HG03175 (cell line): ENCODE measurements at regions not wholly inside any gene's neighbourhood (a gene's known extent, or its start where the extent isn't known, plus 50 kb on each side); places are given as distances from the start of the nearest gene placed in this dataset.
"Not testable (repeated sequence)": the region's sequence is repeated elsewhere in the genome, so short reads cannot be mapped to it uniquely, and the experiment has no call there.

Experiments
- ATAC-seq: cut with Tn5 transposase; IDR thresholded peaks from one replicate; pipeline ENCODE4 v1.9.1; 2021; ENCODE audit warnings: mild to moderate bottlenecking, moderate library complexity; ENCODE audit not compliant: unreplicated experiment

DNA sequence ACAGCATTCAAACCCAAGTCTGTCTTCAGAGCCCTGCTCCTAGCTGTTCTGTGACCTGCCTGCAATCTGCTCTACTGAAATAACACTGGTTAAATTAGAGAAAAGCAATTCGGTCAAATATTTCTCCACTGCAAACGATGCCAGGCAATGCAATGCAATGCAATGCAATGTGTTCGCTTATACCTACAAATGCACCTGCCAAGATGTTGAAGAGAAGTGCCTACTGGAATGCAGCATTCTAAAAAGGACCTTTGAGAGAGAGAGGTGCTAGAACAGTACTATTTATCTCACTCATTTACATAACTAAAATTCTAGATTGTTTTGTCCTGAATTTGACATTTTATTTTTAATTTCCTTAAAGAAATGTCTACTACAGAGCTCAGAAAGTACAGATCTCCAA lies 157.3 kb upstream of the CDK1 start:
- ATAC-seq, result no peak

DNA sequence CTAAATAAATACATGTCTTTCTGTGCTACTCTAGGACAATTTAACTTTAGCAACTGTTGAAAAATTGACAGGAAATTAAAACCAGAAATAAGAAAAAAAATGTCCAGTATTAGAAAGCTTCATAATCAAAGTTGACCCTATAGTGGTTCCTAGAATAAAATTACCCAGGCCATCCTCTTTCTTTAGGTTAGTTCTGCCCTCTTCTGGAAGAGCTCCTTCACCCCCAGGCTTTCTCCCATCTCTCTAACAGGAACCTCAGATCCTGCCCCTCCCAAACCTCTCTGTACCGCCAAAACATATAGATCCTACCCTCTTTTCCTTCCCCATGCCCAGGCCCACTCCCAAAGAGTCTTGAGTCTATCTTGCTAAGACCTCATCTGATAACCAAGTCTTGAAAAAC lies 159.4 kb upstream of the CDK1 start:
- ATAC-seq, result no peak

GRCh38 chr10:60615541-60615940 lies 162.7 kb upstream of the CDK1 start:
- no peak for ATAC-seq

GRCh38 chr10:60614363-60614762 lies 163.9 kb upstream of the CDK1 start:
- no peak for ATAC-seq

DNA sequence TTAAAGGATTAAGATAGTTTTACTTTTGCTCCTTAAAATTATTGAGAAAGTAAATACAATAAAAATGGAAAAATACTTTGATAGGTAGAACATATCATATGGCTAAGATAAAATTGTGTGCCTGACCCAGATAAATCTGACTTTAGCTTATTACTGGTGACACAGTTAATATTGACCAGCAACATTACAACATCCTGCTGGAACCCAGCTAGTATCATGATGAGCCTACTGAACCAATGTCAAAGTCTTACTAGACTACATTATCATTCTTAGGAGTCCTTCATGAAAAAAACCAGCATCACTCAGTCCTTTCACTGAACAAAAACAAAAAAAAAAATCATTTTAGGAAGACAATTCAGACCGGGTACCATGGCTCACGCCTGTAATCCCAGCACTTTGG lies 164.8 kb upstream of the CDK1 start:
- ATAC-seq, result no peak

DNA sequence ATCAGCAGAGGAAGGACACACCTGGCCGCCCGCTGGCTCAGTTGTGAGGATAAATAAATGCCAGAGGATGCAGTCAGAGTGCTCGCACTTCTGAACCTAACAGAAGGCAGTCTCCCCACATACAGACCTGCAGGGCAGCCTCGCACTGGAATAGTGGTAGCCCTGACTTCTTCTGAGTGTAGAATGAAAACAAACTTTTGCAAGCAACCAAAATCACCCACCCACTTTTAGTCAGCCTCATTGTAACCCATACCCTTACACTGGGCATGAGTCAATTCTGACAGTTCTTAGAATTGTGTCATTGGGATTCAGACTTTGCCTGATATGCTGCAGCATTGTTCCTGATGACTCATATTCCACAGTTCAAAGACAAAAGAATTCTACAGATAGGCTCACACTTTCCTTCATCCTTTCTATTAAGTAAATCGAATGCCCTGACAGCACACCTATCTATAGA lies 167.0 kb upstream of the CDK1 start:
- no peak for ATAC-seq

DNA sequence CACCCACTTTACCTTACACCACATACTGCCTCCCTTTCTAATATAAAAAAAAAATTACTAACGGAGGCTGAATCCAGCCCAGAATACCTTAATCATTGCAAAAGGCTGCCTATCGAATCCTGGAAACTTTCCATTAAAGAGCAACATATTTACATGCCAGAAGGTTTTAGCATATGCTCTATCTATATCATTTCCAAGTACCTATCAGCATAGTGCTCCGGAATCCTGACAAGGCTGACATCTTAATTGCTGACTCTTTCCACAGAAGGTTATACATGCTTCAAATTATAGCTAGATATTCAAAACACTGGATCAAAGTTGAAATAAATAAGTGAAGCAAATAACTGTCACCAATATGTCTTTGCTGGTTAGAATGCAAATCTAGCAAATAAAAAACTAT lies 170.9 kb upstream of the CDK1 start:
- ATAC-seq, result no peak

- ATAC-seq, result no peak
Observed at GRCh38 chr10:60606343-60607080, 171.8 kb upstream of the CDK1 start.

DNA sequence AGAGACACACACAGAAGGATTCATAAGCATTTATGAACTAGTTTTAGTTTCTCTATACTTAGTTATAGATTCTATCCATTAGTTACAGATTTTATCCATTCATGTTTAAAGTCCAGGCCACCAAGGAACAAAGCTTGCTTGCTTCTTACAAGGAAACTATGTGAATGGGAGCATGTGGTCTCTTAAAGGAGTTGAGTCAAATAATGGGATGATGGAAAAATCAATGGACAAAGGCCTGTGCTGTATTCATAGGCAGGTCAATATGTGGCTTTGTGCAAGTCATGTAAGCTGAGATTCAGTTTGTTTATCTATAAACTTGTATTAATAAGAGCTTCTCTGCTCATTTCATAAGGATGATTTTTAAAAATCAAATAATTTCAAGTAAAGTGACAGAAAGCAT lies 172.8 kb upstream of the CDK1 start:
- no peak for ATAC-seq

- ATAC-seq, result no peak
Observed at GRCh38 chr10:60604342-60604741, 173.9 kb upstream of the CDK1 start.

- ATAC-seq, result no peak
Observed at GRCh38 chr10:60597513-60597912, 180.8 kb upstream of the CDK1 start.

- ATAC-seq, result no peak
Observed at GRCh38 chr10:60595852-60596251, 182.4 kb upstream of the CDK1 start.

DNA sequence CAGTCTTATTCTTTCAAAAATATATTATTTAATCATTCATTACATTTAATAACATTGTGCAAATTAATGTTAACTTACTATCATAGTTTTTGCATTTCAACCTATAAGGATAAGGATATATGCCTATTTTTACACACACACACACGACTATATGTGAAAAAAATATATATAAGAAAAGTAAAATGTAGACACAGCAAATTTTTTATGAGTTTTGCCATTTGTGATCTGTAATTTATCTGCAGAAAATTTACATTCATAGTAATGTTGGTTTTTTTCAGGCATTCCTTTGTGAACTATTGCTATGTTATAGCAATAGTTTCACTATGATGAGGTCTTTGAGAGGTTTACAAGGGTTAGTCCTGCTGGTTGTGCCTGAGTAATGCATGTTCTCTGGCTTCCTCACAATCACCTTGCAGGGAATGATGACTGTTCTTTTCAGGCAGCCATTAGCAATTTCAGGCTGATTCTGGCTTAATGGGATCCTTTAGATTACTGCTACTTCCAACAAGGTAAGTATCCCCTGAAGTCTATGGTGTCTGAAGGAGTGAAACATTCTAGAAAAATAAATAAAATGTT lies 183.7 kb upstream of the CDK1 start:
- peak; percentile 49 for ATAC-seq

DNA sequence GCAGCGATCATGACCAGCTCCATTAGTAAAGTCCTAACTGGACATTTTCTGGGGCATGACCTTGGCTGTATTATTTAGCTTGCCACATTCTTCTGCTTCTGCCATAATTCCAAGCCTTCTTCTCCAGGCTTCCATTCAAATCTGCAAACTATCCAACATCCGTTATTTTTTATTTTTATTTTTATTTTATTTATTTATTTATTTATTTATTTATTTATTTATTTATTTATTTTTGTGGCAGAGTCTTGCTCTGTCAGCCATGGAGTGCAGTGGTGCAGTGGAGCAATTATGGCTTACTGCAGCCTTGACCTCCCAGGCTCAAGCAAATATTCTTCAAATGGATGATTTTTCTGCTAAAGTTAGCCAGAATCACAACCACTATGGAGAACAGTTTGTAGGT lies 187.2 kb upstream of the CDK1 start:
- ATAC-seq, result no peak

DNA sequence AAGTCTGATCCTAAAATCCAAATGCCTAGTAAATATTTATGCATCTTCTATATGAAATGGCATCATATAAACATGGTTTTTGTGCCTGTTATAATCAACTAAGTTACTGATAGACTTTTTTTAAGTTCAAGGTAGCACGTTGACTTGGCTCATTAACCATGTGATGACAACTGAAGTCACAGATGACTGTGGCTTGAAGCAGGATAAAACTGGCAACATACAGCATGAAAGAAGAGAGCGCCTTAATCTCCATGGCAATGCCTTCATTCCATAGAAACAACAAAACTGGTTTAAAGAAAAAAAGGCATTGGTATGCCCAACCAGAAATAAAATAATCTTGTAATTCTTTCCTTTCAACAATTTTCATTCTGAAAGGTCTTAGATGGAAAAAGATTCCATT lies 188.9 kb upstream of the CDK1 start:
- no peak for ATAC-seq

DNA sequence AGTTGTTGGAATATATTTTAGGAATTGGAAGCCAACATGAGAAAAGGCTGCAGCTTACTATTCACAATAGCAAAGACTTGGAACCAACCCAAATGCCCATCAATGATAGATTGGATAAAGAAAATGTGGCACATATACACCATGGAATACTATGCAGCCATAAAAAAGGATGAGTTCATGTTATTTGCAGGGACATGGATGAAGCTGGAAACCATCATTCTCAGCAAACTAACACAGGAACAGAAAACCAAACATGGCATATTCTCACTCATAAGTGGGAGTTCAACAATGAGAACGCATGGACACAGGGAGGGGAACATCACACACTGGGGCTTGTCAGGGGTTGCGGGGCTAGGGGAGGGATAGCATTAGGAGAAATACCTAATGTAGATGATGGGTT lies 192.1 kb upstream of the ANK3 start:
- not testable (repeated sequence) for ATAC-seq

DNA sequence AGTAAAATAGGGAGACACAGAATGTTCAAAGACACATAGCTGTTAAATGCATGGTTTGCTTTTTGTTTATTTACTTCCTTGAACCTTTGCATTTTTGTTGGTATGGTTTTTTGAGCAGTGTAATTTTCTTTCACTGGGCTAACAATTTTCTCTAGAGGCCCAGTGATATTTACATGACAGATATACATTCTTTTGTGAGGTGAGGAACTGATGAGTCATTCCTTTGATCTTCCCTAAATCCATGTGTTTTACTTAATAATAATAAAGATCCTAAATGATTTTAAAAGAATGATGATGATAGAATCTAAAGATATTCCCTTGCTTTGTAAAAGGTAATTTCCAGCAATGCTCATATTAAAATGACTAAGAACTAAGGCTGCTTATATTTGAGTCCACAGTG lies 188.5 kb upstream of the ANK3 start:
- ATAC-seq, result no peak

GRCh38 chr10:60576130-60577069 lies 186.7 kb upstream of the ANK3 start:
- ATAC-seq, result no peak

DNA sequence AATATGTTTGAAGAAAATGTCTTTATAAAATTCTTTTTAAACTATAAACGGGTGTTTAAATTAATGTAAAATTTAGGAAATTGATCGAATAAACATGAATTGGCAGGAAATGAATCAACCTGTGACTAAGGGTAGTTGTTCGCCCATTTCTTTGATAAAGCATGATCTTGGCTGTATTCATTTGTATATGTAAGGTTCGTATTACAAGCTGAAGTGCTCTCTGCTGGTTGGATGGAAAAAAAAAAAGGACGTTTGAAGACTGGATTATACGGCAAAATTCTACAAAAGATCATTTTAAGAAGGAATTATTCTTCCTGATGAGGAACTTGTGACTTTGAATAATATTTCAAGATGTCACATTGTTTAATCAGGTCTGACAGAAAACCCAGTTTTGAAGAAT lies 185.4 kb upstream of the ANK3 start:
- no peak for ATAC-seq

DNA sequence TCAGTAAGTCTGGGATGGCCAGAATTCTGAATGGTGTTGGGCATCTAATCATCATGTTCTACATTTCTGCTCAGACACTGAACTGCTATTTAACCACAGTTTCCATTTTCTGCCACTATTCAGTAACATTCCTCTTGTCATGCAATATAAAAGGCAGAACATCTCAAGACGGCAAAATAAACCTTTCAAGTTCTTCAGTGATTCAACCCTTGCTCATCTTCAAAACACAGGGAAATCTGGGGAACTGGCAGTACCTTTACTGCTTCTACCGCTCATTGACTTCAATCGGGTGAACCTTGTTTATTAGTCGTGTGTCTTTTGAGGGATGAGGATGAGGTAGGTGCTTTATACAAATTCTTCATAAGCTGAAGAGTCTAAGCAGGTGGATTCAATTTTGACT lies 184.7 kb upstream of the ANK3 start:
- no peak for ATAC-seq

GRCh38 chr10:60573336-60573735 lies 183.7 kb upstream of the ANK3 start:
- peak; percentile 36 for ATAC-seq
